ENCODE measurements at regions not wholly inside any gene's neighbourhood (a gene's known extent, or its start where the extent isn't known, plus 50 kb on each side); places are given as distances from the start of the nearest gene placed in this dataset.
"Not testable (repeated sequence)": the region's sequence is repeated elsewhere in the genome, so short reads cannot be mapped to it uniquely, and the experiment has no call there.

DNA sequence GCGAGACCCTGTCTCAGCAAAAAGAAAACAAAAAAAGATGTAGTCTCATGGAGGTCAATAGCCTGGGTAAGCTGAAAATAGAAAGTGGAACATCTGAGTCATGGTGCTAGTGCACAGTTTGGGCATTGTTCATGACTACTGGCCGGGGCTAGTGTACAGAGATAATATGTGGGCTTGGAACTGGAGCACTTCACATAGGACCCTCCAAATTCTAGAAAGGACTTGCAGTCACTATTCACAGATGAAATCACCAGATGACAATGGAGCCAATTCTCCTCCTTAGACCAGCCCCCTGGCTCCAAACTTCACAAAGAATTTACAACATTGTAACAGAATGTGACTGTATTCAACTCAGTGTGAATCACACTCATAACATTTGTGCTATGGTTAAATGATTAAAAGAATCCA, 367.8 kb upstream of the SLC7A11 start:
- DNase-seq = no peak

DNA sequence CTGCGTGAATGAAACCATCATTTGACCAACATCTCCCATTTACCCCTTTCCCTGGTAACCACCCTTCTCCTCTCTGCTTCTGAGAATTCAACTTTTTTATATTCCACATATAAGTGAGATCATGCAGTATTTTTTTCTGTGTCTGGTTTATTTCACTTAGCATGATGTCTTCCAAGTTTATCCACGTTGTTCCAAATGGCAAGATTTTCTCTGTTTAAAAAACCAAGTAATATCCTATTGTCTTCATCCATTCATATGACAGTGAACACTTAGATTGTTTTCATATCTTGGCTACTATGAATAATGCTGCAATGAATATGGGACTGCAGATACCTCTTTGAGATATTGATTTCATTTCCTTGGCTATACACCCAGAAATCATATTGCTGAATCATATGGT, 362.4 kb upstream of the SLC7A11 start:
- no peak for DNase-seq

DNA sequence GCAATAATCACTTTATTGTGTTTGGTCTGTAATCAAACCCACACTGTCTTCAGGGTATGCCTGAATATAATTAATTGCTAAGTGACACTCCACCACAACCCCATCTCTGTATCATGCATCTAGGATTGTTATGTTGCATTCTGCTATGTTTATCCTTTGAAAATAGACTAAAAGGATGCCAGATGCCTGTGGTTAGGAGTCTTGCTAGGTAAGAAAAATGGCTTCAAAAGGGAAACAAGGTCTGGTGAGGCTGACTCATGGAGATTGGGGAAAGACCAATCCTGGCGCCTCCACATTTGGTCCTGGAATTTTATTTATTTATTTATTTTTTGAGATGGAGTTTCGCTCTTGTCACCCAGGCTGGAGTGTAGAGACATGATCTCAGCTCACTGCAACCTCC, 360.5 kb upstream of the SLC7A11 start:
- no peak for DNase-seq

DNA sequence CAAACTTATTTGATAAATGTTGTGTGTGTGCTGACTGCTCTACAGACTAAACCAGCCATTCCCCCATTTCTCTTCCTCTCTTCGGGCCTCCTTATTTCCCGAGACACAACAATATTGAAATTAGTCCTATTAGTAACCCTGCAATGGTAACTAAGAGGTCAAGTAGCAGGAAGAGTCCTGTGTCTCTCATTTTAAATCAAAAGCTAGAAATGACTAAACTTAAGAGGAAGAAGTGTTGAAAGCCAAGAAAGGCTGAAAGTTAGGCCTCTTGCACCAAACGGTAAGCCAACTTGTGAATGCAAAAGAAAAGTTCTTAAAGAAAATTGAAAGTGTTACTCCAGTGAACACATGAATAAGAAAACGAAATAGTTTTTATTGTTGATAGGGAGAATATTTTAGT, 357.8 kb upstream of the SLC7A11 start:
- no peak for DNase-seq

DNA sequence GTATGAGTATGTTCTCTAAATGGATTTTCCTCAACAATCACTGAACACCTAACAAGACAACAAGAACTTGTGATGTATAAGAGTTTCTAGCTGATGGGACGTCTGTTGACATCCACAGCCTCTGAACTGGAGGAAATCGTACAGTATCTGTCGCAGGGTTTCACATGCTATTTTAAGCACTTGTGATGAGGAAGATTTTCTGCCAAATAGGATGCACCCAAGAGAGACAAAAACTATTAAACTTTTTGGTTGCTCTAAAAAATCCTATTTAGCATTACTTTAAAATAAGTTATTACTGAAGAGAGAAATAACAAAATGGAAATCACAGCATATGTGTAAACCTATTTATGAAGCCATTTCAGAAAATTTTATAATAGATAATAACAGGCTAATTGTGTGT, 356.1 kb upstream of the SLC7A11 start:
- DNase-seq = no peak

- DNase-seq = no peak
These were observed 354.7 kb upstream of the SLC7A11 start for GRCh38 chr4:138596896-138597295.

- no peak for DNase-seq
These were observed 353.7 kb upstream of the SLC7A11 start for GRCh38 chr4:138595731-138596460.

DNA sequence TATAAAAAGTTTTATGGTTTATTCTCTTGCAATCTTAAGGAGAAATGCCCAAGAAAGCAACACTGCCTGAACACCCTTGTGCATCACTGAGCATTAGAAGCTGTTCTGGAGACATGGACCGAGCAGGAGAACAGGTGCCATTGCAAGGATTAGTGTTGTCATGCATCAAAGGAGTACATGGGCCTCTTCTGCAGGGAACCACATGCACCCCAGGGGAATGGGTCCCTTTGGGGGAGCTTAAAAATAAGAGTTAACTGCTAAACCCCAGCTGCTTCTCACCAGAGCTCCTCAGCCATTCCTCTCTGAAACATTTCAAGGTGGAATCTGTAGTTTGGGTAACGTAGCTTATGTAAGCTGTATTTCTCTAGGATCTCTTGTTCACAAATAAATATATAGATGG, 353.0 kb upstream of the SLC7A11 start:
- DNase-seq = no peak

DNA sequence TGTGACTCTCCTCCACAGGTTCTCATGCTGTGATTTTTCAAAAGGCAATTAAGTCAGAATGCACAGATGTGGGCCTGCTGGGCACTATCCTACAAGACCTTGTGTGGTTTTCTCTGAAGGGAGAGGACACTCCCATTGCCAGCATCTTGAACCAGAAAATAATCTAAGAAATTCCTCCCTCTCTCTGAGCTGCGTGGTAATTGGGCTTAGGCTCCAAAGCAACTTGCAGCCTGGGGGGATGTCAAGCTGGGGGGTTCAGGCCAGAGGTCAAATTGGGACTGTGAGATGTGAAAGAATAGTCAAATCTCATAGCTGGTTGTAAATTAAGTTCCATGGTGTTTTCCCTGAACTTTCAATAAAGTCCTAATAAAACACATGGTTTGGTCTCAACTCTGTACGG, 350.6 kb upstream of the SLC7A11 start:
- DNase-seq = no peak

- no peak for DNase-seq
These were observed 349.7 kb upstream of the SLC7A11 start for GRCh38 chr4:138591808-138592207.

DNA sequence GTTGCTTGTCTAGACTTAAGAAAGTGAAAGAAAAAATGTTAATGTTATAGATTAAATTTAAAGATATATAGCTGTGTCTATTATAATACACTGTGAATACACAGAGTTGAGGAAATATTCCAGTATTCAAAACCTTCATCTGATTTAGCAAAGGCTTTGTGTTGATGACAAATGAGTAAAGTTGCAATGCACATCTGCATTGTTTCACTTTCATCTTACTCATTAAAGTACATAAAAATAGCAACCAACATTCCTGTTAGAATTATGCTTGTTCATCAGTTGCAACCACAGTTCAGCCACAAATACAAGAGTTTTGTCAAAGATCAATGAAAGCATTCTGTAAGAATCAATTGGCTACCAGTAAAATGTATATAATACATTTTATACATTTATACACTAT, 346.4 kb upstream of the SLC7A11 start:
- no peak for DNase-seq

- DNase-seq = no peak
These were observed 337.0 kb upstream of the SLC7A11 start for GRCh38 chr4:138579146-138579545.

- DNase-seq = not testable (repeated sequence)
These were observed 335.7 kb upstream of the SLC7A11 start for GRCh38 chr4:138577826-138578225.

DNA sequence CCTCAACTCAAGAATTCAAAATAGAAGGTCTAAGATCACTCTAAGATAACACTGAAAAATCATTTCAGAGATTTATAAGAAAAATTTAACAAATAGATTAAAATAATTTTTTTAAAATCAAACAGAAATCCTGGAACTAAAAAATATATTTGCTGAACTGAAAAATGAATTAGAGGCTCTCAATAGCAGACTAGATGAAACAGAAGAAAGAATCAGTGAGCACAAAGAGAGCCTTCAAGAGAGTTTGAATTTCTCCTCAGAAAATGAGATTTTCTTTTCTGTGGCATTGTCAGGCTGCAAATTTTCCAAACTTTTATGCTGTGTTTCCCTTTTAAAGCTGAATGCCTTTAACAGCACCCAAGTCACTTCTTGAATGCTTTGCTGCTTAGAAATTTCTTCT, 335.0 kb upstream of the SLC7A11 start:
- DNase-seq = no peak

- no peak for DNase-seq
These were observed 334.5 kb upstream of the SLC7A11 start for GRCh38 chr4:138576684-138577083.

GRCh38 chr4:138573246-138573645, 331.1 kb upstream of the SLC7A11 start:
- no peak for DNase-seq

DNA sequence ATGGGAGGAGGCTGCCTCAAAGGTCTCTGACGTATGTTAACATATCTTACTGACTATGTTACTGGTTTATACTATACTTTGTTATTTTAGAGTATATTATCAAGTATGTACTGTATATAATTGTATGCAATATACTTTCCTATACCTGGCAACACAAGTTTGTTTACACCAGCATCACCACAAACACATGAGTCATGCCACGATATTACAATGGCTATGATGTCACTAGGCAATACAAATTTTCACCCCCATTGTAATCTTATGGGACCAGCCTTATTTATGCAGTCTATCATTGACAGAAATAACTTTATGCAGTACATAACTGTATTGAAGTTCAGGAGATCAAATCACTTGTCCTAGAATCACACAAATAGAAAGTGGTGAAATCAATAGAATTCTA, 329.9 kb upstream of the SLC7A11 start:
- no peak for DNase-seq

DNA sequence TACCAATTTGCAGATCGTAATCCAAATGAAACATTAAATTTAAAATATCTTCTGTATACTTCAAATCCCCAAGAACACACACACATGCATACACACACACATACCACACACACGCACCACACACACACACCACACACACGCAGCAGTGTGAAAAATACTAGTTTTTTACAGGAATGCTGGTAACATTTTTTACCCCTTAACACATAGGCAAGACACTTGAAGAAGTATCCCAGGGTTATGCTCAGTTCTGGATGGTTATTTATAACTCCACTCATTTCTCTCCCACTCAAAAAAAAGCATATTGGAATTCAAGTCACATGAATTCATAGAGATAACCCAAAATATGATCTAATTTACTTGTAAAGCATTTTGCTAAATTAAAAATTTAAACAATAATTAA, 325.5 kb upstream of the SLC7A11 start:
- no peak for DNase-seq

GRCh38 chr4:138565576-138565975, 323.4 kb upstream of the SLC7A11 start:
- no peak for DNase-seq

- DNase-seq = no peak
These were observed 320.4 kb upstream of the SLC7A11 start for GRCh38 chr4:138562544-138562991.

GRCh38 chr4:138561906-138562305, 319.8 kb upstream of the SLC7A11 start:
- DNase-seq = no peak

DNA sequence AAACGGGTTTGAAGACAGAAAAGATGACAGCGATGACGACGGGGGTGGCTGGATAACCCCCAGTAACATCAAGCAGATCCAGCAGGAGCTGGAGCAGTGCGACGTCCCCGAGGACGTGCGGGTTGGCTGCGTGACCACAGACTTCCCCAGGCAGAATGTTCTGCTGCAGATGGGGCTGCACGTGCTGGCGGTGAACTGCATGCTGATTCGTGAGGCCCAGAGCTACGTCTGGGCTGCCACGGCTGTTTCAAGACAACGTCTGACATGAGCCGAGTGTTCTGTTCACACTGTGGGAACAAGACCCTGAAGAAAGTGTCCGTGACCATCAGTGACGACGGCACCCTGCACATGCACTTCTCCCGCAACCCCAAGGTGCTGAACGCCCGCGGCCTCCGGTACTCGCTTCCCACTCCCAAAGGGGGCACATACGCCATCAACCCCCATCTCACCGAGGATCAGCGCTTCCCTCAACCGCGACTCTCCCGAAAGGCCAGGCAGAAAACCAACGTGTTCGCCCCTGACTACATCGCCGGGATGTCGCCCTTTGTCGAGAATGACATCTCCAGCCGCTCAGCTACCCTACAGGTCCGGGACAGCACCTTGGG, 319.2 kb upstream of the SLC7A11 start:
- DNase-seq = no peak

- DNase-seq = no peak
These were observed 318.3 kb upstream of the SLC7A11 start for GRCh38 chr4:138560448-138560847.

DNA sequence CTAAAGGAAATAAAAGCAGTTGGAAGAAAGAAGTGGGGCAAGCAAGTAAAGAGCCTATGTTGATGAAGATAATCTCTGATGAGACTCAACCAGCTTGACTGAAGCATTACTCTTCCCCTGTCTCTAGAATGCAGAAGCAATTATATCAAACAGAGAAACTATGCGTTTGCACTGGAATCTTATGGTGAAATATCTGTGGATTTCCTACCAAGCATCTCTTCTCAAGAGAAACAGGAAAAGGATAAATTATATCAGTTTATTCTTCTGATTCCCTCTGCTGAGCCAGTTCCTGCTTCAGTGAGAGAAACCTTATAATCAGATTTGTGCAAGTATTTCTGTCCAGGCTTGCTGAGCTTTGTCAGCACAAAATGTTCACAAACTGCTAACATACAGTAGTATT, 316.7 kb upstream of the SLC7A11 start:
- no peak for DNase-seq

DNA sequence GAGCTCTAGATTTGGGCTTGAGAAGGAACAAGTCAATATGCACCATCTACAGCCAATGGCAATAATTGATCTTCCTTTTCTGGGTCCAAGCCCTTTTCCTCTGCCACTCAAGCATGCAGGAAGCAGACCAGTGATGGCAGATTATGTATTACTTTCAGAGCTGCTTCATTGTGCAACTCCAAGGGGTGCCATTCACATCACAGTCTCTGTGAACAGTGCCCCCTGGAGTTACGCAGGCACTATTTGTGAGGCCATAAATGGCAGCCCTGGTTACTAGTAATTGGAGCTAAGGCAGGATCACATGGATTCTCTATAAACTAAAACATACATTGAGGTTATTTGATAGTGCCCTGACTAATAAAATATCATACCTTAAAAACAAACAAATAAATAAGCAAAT, 313.4 kb upstream of the SLC7A11 start:
- DNase-seq = no peak

Measured in DMS 273 treated with DMSO at 0.1 percent for 48 hours (cell line).